Prostate gland (tissue), 2 donors: ENCODE measurements at regions not wholly inside any gene's neighbourhood (a gene's known extent, or its start where the extent isn't known, plus 50 kb on each side); places are given as distances from the start of the nearest gene placed in this dataset.

Experiments used
- POLR2AphosphoS5 ChIP-seq: sonication (generic); formaldehyde crosslinking; IDR thresholded peaks from one replicate; pipeline ENCODE4 v1.6.1; 2017; ENCODE audit warnings: antibody characterized with exemption
- TF ChIP-seq, protein P1 (sequence below), 4 experiments: fragments of 200-600 bp in 2 of 4; fragments of 450-650 bp in 2 of 4; sonication (generic) in 2 of 4; IDR thresholded peaks; 1 replicate in 3 of 4; 2 replicates in 1 of 4; pipeline ENCODE4 v1.5.1; 2016 to 2019; ENCODE audit warnings: antibody characterized with exemption in 4 of 4, mild to moderate bottlenecking in 2 of 4, moderate library complexity in 2 of 4

DNA sequence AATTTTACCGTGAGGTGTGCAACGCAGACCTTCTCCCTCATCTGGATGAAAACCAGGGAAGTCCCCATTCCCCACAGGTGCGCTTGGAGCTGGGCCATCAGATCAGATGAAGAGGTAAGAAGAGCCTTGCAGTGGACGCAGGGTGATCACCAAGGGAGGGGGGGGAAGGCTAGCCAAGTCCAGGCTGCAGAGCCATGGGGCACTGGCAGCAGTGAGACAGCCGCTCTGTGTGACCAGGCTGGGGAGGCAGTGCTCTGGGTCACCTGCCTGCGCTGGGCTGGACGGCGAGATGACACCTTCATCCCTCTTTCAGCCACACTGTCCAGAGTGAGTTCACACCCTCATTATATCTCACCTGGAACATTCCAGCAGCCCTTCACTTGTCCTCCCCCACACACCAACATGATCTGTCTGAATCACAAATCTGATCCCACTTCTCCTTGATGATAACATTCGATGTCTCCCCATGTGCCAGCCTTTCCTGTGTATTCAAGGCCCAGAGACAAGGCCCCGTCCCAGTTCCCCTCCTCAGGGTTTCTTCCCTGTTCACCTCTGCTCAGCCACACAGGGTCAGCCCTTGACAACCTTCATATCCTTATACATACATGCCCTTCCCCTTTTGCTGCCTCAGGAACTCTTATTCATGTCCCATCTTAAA lies 65.9 kb upstream of the VASH1 start:
- TF ChIP-seq, protein P1, sequence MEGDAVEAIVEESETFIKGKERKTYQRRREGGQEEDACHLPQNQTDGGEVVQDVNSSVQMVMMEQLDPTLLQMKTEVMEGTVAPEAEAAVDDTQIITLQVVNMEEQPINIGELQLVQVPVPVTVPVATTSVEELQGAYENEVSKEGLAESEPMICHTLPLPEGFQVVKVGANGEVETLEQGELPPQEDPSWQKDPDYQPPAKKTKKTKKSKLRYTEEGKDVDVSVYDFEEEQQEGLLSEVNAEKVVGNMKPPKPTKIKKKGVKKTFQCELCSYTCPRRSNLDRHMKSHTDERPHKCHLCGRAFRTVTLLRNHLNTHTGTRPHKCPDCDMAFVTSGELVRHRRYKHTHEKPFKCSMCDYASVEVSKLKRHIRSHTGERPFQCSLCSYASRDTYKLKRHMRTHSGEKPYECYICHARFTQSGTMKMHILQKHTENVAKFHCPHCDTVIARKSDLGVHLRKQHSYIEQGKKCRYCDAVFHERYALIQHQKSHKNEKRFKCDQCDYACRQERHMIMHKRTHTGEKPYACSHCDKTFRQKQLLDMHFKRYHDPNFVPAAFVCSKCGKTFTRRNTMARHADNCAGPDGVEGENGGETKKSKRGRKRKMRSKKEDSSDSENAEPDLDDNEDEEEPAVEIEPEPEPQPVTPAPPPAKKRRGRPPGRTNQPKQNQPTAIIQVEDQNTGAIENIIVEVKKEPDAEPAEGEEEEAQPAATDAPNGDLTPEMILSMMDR (IDR thresholded peaks at IDR 0.05), result no peak
- no peak for TF ChIP-seq POLR2AphosphoS5
